T-helper 2 cell treated with Interferon-gamma antibody and Interleukin-4, amounts not matched to agents 100 ng/mL and 5 ng/mL, for 36 hours (primary cell): ENCODE measurements at regions not wholly inside any gene's neighbourhood (a gene's known extent, or its start where the extent isn't known, plus 50 kb on each side); places are given as distances from the start of the nearest gene placed in this dataset.

Source experiments
- intact Hi-C: fragments of 100-400 bp; cut with micrococcal nuclease; formaldehyde crosslinking; loops from one replicate; pipeline ENCODE4 v1.15.1; 2023

DNA sequence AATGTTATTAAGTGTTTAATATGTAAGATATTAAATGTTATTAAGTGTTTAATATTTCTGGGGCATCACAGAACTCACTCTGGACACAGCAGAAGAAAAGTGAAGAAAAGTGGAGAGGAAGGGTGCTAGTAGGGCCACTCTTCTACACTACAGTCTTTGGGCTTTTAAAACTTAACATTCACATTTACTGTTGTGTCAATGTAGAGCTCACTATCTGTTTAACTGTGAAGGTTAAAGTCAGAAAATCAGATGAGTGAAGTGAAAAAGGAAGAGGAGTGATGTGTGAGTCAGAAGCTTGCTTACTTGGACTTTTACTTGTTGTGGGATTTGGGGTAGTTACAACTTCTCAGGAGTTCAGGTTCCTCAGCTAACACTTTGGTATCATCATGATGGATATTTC is 145.3 kb upstream of the DNAJC19 start:
- intact Hi-C loops, result no loop called here

DNA sequence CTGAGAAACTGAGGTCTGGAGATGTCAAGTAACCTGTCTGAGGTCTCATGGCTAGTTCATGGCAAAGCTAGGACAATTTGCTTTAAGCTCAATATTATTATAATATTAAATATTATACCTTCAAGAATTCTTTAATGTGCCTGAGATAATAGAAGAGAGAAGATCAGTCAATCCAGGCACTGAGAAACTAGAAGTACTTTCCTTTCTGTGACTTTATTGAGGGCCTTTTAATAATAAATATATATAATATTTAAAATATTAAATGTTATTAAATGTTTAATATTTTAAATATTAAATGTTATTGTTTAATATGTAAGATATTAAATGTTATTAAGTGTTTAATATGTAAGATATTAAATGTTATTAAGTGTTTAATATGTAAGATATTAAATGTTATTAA is 144.3 kb upstream of the DNAJC19 start:
- intact Hi-C loops, result no loop called here

DNA sequence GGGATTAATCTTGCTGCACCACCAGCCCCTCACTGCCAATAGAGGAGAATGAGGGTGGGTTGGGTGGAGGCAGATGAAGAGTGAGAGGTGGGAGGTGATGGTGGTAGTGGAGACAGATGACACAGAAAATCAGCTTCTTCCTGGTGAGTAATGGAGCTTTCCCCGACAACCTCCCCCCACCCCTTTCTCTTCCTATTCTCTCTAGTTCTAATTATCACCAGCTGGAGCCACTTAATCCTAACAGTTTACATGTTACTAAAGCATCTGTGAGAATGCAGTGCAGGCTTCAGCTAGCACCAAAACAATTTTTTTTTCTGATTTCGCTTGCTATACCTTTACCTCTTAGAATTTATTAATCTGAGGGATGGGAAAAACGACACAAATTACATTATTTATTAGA is 116.1 kb upstream of the DNAJC19 start:
- intact Hi-C loops, result no loop called here

DNA sequence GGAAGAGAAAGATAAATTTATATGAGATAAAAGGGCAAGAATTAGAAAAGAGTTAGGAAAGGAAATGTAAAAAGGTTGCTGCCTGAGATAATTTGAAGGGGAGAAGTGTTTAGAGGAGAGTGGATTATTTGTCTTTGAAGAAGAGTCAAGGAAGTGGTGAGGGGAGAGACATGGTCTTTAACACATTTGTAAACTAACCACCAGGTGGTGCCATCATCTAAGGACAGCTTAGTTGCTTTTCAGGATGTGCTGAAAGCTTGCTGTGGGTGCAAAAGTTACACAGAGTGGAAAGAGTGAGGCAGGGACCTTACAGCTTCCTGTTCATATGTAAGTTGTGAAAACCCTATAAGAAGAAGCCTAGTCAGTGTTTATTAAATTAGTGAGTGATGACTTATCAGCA is 114.1 kb upstream of the DNAJC19 start:
- intact Hi-C loops, result no loop called here

DNA sequence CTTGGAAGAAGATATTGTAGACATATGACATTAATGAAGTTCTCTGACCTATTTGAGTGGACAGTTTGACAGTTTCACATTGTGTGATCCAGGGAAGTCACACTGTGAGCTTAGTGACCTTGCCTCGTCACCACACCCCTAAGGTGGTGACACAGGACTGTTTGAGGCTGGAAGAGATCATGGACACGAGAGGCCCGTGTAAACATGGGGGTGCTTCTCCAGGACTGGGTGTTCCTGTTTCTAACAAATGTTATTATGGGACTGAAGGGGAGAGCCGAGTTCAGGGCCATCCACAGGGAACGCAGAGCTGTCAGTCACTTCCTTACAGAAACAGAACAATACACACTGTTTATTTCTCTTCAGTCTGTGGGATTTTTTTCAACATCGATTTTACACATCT is 96.5 kb upstream of the DNAJC19 start:
- intact Hi-C loops, result no loop called here

DNA sequence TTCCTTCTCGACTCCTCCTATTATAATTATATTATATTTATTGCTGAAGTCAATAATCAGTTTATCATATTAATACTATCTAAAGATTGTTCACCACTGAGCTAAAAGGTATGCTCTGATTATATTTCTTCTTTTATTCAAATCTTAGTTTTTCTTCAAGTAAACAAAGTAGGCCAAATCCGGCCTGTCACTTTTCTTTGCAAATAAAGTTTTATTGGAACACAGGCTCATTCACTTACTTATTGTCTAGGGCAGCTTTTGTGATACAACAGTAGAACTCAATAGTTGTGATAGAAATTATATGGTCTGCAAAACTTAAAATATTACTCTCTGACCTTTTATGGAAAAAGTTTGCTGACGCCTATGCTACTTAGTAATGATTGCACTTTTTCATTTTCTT is 92.4 kb upstream of the DNAJC19 start:
- intact Hi-C loops, result no loop called here

DNA sequence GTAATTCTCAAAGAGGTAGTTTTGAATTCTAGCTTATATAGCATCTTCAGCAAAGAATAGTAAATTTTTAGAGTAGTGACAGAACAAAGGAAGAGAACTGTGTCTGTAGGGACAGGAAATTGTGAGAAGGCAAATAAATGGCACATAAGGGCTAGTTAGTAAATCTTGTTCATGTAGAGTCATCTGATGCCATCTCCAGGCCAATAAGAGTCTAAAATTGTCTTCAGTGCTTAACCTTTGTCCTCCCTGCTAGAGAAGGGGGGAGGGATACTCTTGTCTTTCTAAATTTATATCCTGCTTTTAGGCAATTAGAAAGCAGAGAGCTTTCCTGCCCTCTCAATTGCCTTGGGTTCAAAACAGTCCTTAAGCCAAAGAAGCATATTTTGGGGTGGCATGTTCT is 87.0 kb upstream of the DNAJC19 start:
- intact Hi-C loops, result no loop called here

DNA sequence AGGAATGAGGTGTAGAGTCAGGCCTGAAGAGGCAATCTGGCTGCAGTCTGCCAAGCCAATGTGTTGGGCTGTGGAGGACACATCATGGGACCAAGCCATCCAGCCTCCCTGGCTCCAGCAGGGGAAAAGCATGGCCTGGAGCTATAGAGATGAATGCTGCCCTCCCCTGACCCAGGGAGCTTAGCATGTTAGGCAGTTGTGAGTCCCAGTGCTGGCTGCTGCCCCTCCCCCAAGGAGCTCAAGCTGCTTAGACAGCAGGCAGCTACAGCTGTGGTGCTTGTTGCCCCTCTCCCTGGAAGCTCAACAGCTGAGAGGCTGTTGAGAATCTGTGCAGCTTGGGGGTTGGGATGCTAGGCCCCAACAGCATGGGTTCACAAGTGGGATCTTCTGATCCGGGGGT is 85.6 kb upstream of the DNAJC19 start:
- intact Hi-C loops, result no loop called here

DNA sequence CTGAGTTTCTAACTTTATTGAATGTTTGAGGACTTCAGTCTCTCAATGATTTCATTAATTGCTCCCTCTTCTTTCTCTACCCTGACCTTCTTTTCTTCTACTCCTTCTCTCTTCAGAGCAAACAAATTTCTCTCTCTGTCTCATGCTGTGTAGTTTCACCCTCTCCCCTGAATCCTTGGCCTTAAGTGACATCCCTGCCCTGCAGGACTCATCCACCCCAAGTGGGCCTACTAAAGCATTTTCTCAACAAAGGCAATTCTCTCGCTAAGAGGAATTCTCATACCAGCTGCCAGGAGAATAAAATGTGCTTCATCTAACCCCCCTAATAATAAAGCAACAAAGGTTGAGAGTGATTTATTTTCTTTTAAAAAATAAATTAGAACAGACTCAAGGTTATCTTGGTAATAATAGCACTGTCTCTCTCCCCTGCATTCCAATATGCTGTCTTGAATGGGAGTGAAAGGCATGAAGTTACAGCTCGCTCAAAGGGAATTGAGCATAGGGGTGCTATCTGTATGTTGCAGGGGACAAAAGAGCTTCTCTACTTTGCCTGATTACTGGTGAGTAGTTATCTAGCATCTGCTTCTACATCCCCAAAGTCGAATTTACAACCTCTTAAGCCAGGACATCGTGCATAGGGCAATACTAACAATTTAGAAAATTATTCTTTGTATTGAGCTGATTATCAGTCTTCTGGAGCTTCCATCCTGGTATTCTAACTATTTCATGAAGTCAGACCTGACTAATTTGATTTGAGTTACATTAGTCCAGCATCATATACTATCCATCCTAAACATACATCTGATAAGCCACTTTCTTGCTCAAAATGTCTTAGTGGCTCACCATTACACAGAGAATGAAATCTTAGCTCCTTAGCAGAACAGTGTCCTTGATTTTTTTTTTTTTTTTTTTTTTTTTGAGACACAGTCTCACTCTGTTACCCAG is 76.9 kb upstream of the DNAJC19 start:
- intact Hi-C loops, result no loop called here

DNA sequence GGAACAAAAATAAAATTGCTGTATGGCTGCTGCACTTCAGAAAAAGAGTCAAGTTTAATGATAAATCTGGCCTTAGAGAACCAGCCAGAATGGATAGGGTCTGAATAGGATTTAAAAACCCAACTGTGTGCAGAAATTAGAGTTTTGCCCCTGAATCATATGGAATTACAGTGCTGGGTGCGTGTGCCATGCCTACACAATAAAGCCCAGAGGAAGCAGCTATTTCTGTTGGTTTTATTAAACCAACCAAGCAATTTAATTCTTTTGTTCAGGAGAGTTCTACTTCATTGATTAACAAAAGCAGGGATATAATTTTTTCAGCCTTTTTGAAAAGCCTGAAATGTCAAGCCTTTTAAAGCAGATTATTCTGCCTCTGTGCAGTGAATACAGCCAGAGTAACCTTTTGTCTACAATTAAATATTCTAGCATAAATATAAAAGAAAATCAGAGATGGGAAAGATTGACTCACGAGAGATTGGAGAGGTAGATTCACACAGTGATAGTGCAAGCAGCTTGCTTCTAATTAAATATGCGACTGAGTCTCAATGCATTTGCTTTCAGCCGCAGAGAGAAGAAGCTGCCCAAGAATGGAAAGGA is 66.7 kb upstream of the DNAJC19 start:
- intact Hi-C loops, result no loop called here

DNA sequence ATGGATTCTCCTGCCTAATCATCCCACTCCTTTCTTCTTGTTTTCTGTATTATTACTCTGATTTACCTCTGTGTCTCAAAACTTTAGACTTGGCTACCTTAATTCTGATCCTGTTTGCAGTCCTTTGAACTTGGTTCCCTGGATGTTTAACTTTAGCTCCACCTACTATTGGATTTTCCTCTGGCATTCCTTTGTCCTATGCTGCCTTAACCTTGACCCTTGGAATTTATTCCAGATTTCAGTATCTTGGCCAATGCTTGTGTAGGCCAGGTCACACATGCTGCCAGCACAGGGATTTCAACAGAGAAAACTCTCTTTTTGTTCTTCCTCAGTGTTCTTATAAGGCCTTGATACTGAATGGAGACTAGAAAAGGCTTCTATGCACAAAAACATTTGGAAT is 65.0 kb upstream of the DNAJC19 start:
- intact Hi-C loops, result no loop called here

DNA sequence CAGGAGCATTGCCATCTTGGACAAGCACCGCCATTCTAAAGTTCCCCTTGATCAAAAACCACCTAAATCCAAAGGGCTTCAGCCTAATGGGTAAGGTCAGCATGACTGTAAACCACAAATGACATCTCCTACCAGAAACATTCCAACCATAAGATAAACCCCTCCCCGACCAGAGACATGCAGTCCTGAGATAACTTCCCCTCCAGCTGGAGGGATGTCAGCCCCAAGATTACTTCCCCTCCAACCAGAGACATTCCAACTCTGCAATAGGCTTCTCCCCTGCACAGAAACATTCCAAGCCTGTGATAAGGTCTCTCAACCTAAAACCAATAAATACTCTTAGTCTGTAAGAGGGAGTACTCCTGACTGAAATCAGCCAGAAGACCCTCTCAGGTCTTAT is 62.7 kb upstream of the DNAJC19 start:
- intact Hi-C loops, result no loop called here

DNA sequence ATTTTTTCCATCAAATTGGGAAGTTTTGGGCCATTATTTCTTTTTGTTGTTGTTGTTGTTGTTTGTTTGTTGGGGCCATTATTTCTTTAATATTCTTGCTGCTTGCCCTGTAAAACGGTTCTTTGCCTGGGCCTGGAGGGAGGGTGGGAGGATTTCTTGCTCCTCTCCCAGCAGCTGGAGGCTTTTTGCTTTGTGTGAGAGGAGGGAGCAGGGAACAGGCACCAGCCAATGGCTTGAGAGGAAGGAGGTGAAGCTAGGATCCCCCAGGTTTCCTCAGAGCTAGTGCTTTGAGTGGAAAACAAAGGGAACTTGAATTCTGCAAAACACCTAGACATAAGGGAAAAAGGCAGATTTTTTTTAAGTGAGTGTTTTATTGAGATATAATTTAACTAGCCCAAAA is 61.2 kb upstream of the DNAJC19 start:
- intact Hi-C loops, result no loop called here

DNA sequence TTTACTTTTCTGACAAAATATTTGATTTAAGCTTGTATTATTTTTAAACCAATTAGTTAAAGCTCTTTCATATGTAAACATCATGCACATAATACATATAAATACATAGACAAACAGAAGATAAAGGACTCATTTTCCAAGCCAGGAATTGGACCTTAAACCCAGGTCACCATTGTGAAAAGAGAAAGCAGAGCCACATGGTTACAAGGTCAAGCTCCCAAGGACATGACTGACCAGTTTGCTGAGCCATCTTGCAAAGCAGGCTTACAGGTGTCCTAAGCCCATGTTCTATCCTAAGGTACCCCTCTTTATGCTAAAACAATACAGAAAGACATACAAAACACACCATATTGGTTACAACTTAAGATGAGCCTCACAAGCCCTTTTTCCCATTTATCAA is 50.5 kb upstream of the DNAJC19 start:
- intact Hi-C loops, result no loop called here
